Fibroblast of skin of abdomen (primary cell): ENCODE measurements at regions not wholly inside any gene's neighbourhood (a gene's known extent, or its start where the extent isn't known, plus 50 kb on each side); places are given as distances from the start of the nearest gene placed in this dataset.
"Not testable (repeated sequence)": the region's sequence is repeated elsewhere in the genome, so short reads cannot be mapped to it uniquely, and the experiment has no call there.

ENCODE experiments used
- DNase-seq: peaks from one replicate; pipeline ENCODE4 v3.0.0-alpha.2; 2013

GRCh38 chr2:199131136-199131655 is 326.5 kb downstream of the SATB2 start:
- DNase-seq, result no peak

- DNase-seq, result peak; percentile 21
These were observed 327.2 kb downstream of the SATB2 start for GRCh38 chr2:199130501-199130900.

GRCh38 chr2:199128476-199129229 is 329.1 kb downstream of the SATB2 start:
- peak; percentile 14 for DNase-seq

- DNase-seq, result no peak
These were observed 337.9 kb downstream of the SATB2 start for GRCh38 chr2:199119796-199120195.

GRCh38 chr2:199118673-199119112 is 339.0 kb downstream of the SATB2 start:
- no peak for DNase-seq

GRCh38 chr2:199115169-199115568 is 342.6 kb downstream of the SATB2 start:
- DNase-seq, result no peak

GRCh38 chr2:199113111-199113510 is 344.6 kb downstream of the SATB2 start:
- no peak for DNase-seq

GRCh38 chr2:199111458-199111857 is 346.3 kb downstream of the SATB2 start:
- no peak for DNase-seq

GRCh38 chr2:199108056-199108455 is 349.7 kb downstream of the SATB2 start:
- peak; percentile 6 for DNase-seq

GRCh38 chr2:199105826-199106225 is 351.9 kb downstream of the SATB2 start:
- no peak for DNase-seq

- no peak for DNase-seq
These were observed 356.3 kb downstream of the SATB2 start for GRCh38 chr2:199101487-199101886.

- peak; percentile 76 for DNase-seq
These were observed 357.2 kb downstream of the SATB2 start for GRCh38 chr2:199100326-199101110.

GRCh38 chr2:199092419-199092818 is 365.3 kb downstream of the SATB2 start:
- no peak for DNase-seq

GRCh38 chr2:199085261-199085660 is 372.5 kb downstream of the SATB2 start:
- no peak for DNase-seq

GRCh38 chr2:199070322-199070949 is 387.3 kb downstream of the SATB2 start:
- DNase-seq, result no peak

GRCh38 chr2:199064201-199064600 is 393.5 kb downstream of the SATB2 start:
- DNase-seq, result no peak

- no peak for DNase-seq
These were observed 399.8 kb downstream of the SATB2 start for GRCh38 chr2:199057936-199058335.

- no peak for DNase-seq
These were observed 402.4 kb downstream of the SATB2 start for GRCh38 chr2:199055336-199055735.

- DNase-seq, result no peak
These were observed 414.9 kb downstream of the SATB2 start for GRCh38 chr2:199042660-199043379.

- DNase-seq, result no peak
These were observed 417.2 kb downstream of the SATB2 start for GRCh38 chr2:199040522-199040921.

- DNase-seq, result not testable (repeated sequence)
These were observed 424.0 kb downstream of the SATB2 start for GRCh38 chr2:199033761-199034160.

GRCh38 chr2:199025146-199025545 is 432.6 kb downstream of the SATB2 start:
- no peak for DNase-seq
